Hepatocyte (in vitro differentiated cells): ENCODE measurements at regions not wholly inside any gene's neighbourhood (a gene's known extent, or its start where the extent isn't known, plus 50 kb on each side); places are given as distances from the start of the nearest gene placed in this dataset.

Experiments
- DNase-seq: peaks from one replicate; pipeline ENCODE4 v3.0.0-alpha.2; 2016; ENCODE audit warnings: low spot score
- H2AFZ ChIP-seq: fragments of 200-600 bp; sonication (generic); 2 replicates; pipeline ENCODE4 v1.6.0; 2016; ENCODE audit warnings: antibody characterized with exemption, mild to moderate bottlenecking
- H3K27ac ChIP-seq: fragments of 200-600 bp; sonication (generic); 2 replicates; pipeline ENCODE4 v1.5.1; 2016; ENCODE audit warnings: mild to moderate bottlenecking
- H3K27me3 ChIP-seq: fragments of 200-600 bp; sonication (generic); 2 replicates; pipeline ENCODE4 v1.6.1; 2016
- H3K36me3 ChIP-seq: fragments of 200-600 bp; sonication (generic); replicated peaks from 2 replicates; pipeline ENCODE4 v1.5.1; 2016; ENCODE audit warnings: low read depth; ENCODE audit not compliant: insufficient read depth
- H3K4me1 ChIP-seq: fragments of 200-600 bp; sonication (generic); 2 replicates; pipeline ENCODE4 v1.5.1; 2016; ENCODE audit warnings: mild to moderate bottlenecking, moderate library complexity; ENCODE audit not compliant: insufficient read depth
- H3K4me2 ChIP-seq: fragments of 200-600 bp; sonication (generic); 2 replicates; pipeline ENCODE4 v1.6.0; 2016
- H3K4me3 ChIP-seq: fragments of 200-600 bp; sonication (generic); 2 replicates; pipeline ENCODE4 v1.5.1; 2016; ENCODE audit warnings: mild to moderate bottlenecking
- H3K79me2 ChIP-seq: fragments of 200-600 bp; sonication (generic); 2 replicates; pipeline ENCODE4 v1.6.0; 2017; ENCODE audit warnings: mild to moderate bottlenecking
- H3K9me2 ChIP-seq: fragments of 200-600 bp; sonication (generic); replicated peaks from 2 replicates; pipeline ENCODE4 v1.6.0; 2017; ENCODE audit warnings: mild to moderate bottlenecking; ENCODE audit not compliant: insufficient read depth
- H3K9me3 ChIP-seq: fragments of 200-600 bp; sonication (generic); 2 replicates; pipeline ENCODE4 v1.5.1; 2016; ENCODE audit warnings: low read depth, mild to moderate bottlenecking
- H4K20me1 ChIP-seq: fragments of 200-600 bp; sonication (generic); 2 replicates; pipeline ENCODE4 v1.6.0; 2016; ENCODE audit warnings: mild to moderate bottlenecking; ENCODE audit not compliant: insufficient read depth, poor library complexity, severe bottlenecking
- CTCF ChIP-seq: fragments of 200-600 bp; sonication (generic); IDR thresholded peaks from 2 replicates; pipeline ENCODE4 v1.5.1; 2016; ENCODE audit warnings: antibody characterized with exemption, mild to moderate bottlenecking; ENCODE audit not compliant: poor library complexity
- EZH2 ChIP-seq: fragments of 200-600 bp; sonication (generic); IDR thresholded peaks from 2 replicates; pipeline ENCODE4 v1.6.1; 2016; ENCODE audit warnings: antibody characterized with exemption, mild to moderate bottlenecking, borderline replicate concordance
- EZH2phosphoT487 ChIP-seq: fragments of 200-600 bp; sonication (generic); IDR thresholded peaks from one replicate; pipeline ENCODE4 v1.6.1; 2018; ENCODE audit warnings: antibody characterized with exemption, mild to moderate bottlenecking, low read depth, moderate library complexity; ENCODE audit not compliant: unreplicated experiment, severe bottlenecking
- WGBS: methylation state at CpG from one replicate; pipeline ENCODE4 v1.1.6; 2016; ENCODE audit warnings: low lambda C conversion rate; ENCODE audit errors: missing lambda C conversion rate; 5-methylcytosine and 5-hydroxymethylcytosine counted together

DNA sequence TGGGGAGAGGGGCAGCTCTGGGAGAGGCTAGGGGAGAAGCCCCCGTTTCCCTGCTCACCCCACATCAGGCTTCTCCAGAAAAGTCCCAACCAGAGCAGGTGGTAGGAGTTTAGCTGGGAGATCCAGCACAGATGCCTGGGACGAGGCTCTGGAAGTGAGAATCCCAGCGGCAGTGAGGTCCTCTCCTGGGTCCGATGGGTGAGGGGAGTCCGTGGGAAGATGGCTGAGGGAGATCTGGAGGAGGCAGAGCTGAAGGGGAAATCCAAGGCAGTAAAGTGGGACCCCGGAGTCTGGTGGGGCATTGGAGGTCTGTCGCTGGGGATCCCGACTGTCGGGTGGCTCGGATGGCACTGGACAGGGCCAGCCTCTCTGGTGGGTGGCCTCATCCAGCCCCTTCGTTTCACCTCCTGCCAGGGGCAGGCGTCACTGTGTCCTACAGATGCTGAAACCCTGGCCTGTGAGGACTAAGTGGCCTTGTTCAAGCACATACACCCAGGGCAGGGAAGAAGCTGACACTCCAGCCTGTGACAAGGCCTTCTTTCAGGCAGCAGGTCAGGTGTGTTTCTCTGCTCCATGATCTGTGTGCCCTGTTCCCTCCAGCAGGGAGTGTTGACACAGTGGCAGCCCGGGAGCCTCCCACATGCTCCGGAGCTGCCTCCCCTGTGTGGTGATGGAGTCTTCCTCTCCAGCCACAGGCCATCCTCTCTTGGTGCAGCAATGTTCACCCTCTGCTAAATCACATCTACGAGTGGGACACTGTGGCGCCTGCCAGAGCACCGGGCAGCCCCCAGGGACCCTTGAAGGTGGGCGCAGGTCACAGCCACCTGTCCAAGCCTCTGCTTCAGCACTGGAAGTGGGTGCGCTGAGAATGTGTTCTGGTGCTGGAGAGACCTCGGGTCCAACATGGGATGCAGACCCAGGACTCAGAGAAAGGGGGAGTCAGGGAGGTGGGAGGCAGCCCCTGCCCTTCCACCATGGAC lies 850.8 kb downstream of the BRD1 start:
- Histone ChIP-seq H2AFZ (no peak overlapping the region), H3K4me1 (no peaks in the 10 kb centered on the region), H3K27ac (no peak overlapping the region), H3K27me3 (no peaks in the 10 kb centered on the region), H3K36me3 (no peaks in the 10 kb centered on the region), H3K79me2 (no peaks in the 10 kb centered on the region), H3K4me2 (no peak overlapping the region), H3K4me3 (no peak overlapping the region), H3K9me2 (no peaks in the 10 kb centered on the region), H4K20me1 (no peaks in the 10 kb centered on the region), H3K9me3 (no peaks in the 10 kb centered on the region)
- DNase-seq: no peak
- WGBS: 78% methylated on average over 20 of the region's 20 CpGs
- TF ChIP-seq EZH2: no peak
- no peak for TF ChIP-seq EZH2phosphoT487
- no peak for TF ChIP-seq CTCF

DNA sequence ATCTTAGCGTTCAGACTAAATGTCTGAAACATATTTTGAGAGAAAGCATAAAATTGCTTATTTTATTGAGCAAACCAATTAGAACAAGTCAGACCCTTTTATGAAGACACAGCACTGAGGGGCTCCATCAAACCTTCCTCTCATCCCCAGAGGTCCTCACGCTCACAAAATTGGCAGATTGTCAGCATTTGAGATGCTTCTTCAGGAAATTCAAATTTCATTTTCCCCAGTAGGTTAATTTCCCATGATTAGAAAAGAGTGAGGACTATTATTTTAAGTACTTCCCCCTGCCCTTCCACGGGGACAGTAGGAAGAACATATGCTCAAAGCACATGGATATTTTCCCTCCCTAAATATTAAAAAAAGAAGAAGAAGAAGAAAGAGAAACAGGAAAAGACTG lies 851.8 kb downstream of the BRD1 start:
- no peak overlapping the region for H3K4me3 ChIP-seq
- no peak overlapping the region for H3K4me2 ChIP-seq
- H3K79me2 ChIP-seq: no peaks in the 10 kb centered on the region
- no peak overlapping the region for H3K27ac ChIP-seq
- H2AFZ ChIP-seq: no peak overlapping the region
- no peaks in the 10 kb centered on the region for H3K9me2 ChIP-seq
- H4K20me1 ChIP-seq: no peaks in the 10 kb centered on the region
- WGBS: 82% methylated on average over 3 of the region's 3 CpGs
- no peaks in the 10 kb centered on the region for H3K9me3 ChIP-seq
- DNase-seq: no peak
- H3K36me3 ChIP-seq: no peaks in the 10 kb centered on the region
- no peaks in the 10 kb centered on the region for H3K27me3 ChIP-seq
- no peaks in the 10 kb centered on the region for H3K4me1 ChIP-seq
- TF ChIP-seq CTCF (no peak), EZH2phosphoT487 (no peak), EZH2 (no peak)

- H3K36me3 ChIP-seq: no peaks in the 10 kb centered on the region
- TF ChIP-seq CTCF (no peak), EZH2phosphoT487 (no peak), EZH2 (no peak)
- H3K27me3 ChIP-seq: no peaks in the 10 kb centered on the region
- no peaks in the 10 kb centered on the region for H3K79me2 ChIP-seq
- no peak overlapping the region for H3K4me3 ChIP-seq
- no peak overlapping the region for H2AFZ ChIP-seq
- no peak for DNase-seq
- H3K9me2 ChIP-seq: no peaks in the 10 kb centered on the region
- H3K4me2 ChIP-seq: no peak overlapping the region
- no peaks in the 10 kb centered on the region for H4K20me1 ChIP-seq
- H3K4me1 ChIP-seq: no peaks in the 10 kb centered on the region
- H3K27ac ChIP-seq: no peak overlapping the region
- WGBS: 94% methylated on average over 11 of the region's 13 CpGs
- no peaks in the 10 kb centered on the region for H3K9me3 ChIP-seq
Measured at GRCh38 chr22:48975316-48975741, 852.3 kb downstream of the BRD1 start.
